Endothelial cell of umbilical vein (primary cell): ENCODE measurements at regions not wholly inside any gene's neighbourhood (a gene's known extent, or its start where the extent isn't known, plus 50 kb on each side); places are given as distances from the start of the nearest gene placed in this dataset.

Source experiments
- BruUV-seq: library from RNA; stranded (reverse); fragments of 400-500 nt; replicated peaks from 2 replicates; lab custom pipeline; 2021; lab: Mats Ljungman, UMichigan
- CTCF ChIA-PET: fragments of 300-600, 350-600 bp; sonication (Branson Sonifier 250); formaldehyde crosslinking; loops from one replicate; lab custom pipeline; 2021; ENCODE audit warnings: antibody characterized with exemption, inconsistent platforms; lab: Charles Lee
- POLR2A ChIA-PET: fragments of 300-600, 350-600 bp; sonication (Branson Sonifier 250); formaldehyde crosslinking; loops from one replicate; lab custom pipeline; 2021; ENCODE audit warnings: antibody characterized with exemption, inconsistent platforms; lab: Charles Lee
- DNase-seq: peaks from one replicate; pipeline ENCODE4 v3.0.0-alpha.2; 2011; ENCODE audit warnings: low read depth, low spot score
- FAIRE-seq: peaks from 2 replicates; lab custom pipeline; 2011; peaks lifted over from hg19 to GRCh38; lab: Jason Lieb, UNC
- H2AFZ ChIP-seq: 2 replicates; pipeline ENCODE4 v1.6.0; 2012; ENCODE audit warnings: low read depth, low read length, control low read depth, inconsistent platforms
- H3K27ac ChIP-seq: 2 replicates; pipeline ENCODE4 v1.5.1; 2011; ENCODE audit warnings: low read depth, mild to moderate bottlenecking, control low read depth, low read length, moderate library complexity; ENCODE audit not compliant: insufficient read depth
- H3K27me3 ChIP-seq, 2 experiments: 2 replicates each; pipeline versions ENCODE4 v1.6.0 to v1.6.1; 2011; ENCODE audit warnings: low read length in 2 of 2, mixed read lengths in 1 of 2; ENCODE audit not compliant: control insufficient read depth in 2 of 2, insufficient read depth in 2 of 2
- H3K36me3 ChIP-seq, 2 experiments: 2 replicates in 1 of 2; 3 replicates in 1 of 2; pipeline ENCODE4 v1.5.1; 2011; ENCODE audit warnings: low read length in 2 of 2, mild to moderate bottlenecking in 1 of 2, moderate library complexity in 1 of 2; ENCODE audit not compliant: control insufficient read depth in 2 of 2, insufficient read depth in 2 of 2; ENCODE audit errors: extremely low read depth in 1 of 2
- H3K4me1 ChIP-seq: 3 replicates; pipeline ENCODE4 v1.5.1; 2011; ENCODE audit warnings: mild to moderate bottlenecking, low read length; ENCODE audit not compliant: control insufficient read depth, insufficient read depth; ENCODE audit errors: extremely low read depth
- H3K4me2 ChIP-seq: 2 replicates; pipeline ENCODE4 v1.6.1; 2011; ENCODE audit warnings: low read length, control low read depth, mixed read lengths; ENCODE audit not compliant: insufficient read depth
- H3K4me3 ChIP-seq, 3 experiments: fragments of 200-600 bp in 1 of 3; sonication (generic), shearing (Covaris generic) in 1 of 3; replicated peaks in 1 of 3; 2 replicates each; pipeline ENCODE4 v1.5.1; 2011 to 2016; ENCODE audit warnings: control low read depth in 3 of 3, low read length in 3 of 3, mild to moderate bottlenecking in 2 of 3, inconsistent platforms in 1 of 3, low read depth in 1 of 3, moderate library complexity in 1 of 3; ENCODE audit not compliant: insufficient read depth in 1 of 3
- H3K79me2 ChIP-seq: 2 replicates; pipeline ENCODE4 v1.6.0; 2012; ENCODE audit warnings: low read length, inconsistent platforms; ENCODE audit not compliant: control insufficient read depth, insufficient read depth
- H3K9ac ChIP-seq: replicated peaks from 2 replicates; pipeline ENCODE3; 2011; ENCODE audit warnings: low read length, control low read depth; ENCODE audit not compliant: insufficient read depth; ENCODE audit errors: extremely low read depth
- H3K9me1 ChIP-seq: replicated peaks from 3 replicates; pipeline ENCODE4 v1.6.0; 2011; ENCODE audit warnings: mild to moderate bottlenecking, low read length; ENCODE audit not compliant: control insufficient read depth, insufficient read depth; ENCODE audit errors: extremely low read depth
- H3K9me3 ChIP-seq: replicated peaks from 2 replicates; pipeline ENCODE4 v1.5.1; 2012; ENCODE audit warnings: low read length, inconsistent platforms; ENCODE audit not compliant: control insufficient read depth, insufficient read depth
- H4K20me1 ChIP-seq: replicated peaks from 2 replicates; pipeline ENCODE3; 2011; ENCODE audit warnings: mild to moderate bottlenecking, low read length; ENCODE audit not compliant: control insufficient read depth, insufficient read depth; ENCODE audit errors: extremely low read depth
- CTCF ChIP-seq, 2 donors: IDR thresholded peaks; 1 replicate in 1 of 2; 2 replicates in 1 of 2; pipeline ENCODE4 v1.5.1; 2011; ENCODE audit warnings: low read length in 2 of 2, mild to moderate bottlenecking in 2 of 2, moderate library complexity in 2 of 2, control low read depth in 1 of 2, inconsistent platforms in 1 of 2, low read depth in 1 of 2; ENCODE audit not compliant: insufficient read depth in 1 of 2; ENCODE audit errors: extremely low read depth in 1 of 2
- EZH2 ChIP-seq: IDR thresholded peaks from 2 replicates; pipeline ENCODE4 v1.6.1; 2012; ENCODE audit warnings: borderline replicate concordance, low read depth, mild to moderate bottlenecking, moderate library complexity, low read length, inconsistent platforms; ENCODE audit not compliant: severe bottlenecking
- FOS ChIP-seq: IDR thresholded peaks from 2 replicates; pipeline ENCODE4 v1.6.1; 2011; ENCODE audit warnings: mild to moderate bottlenecking, low read length, moderate library complexity, borderline replicate concordance; ENCODE audit not compliant: insufficient read depth
- GATA2 ChIP-seq: IDR thresholded peaks from 2 replicates; pipeline ENCODE4 v1.7.0; 2011; ENCODE audit warnings: low read depth, mild to moderate bottlenecking, moderate library complexity, mixed read lengths, low read length; ENCODE audit not compliant: insufficient read length, insufficient read depth
- JUN ChIP-seq: IDR thresholded peaks from 2 replicates; pipeline ENCODE4 v1.6.1; 2011; ENCODE audit warnings: borderline replicate concordance, low read depth; ENCODE audit not compliant: insufficient read length, insufficient read depth
- MAX ChIP-seq: IDR thresholded peaks from 2 replicates; pipeline ENCODE4 v1.6.1; 2011; ENCODE audit not compliant: insufficient read depth, insufficient read length
- MYC ChIP-seq: IDR thresholded peaks from one replicate; pipeline ENCODE4 v1.6.1; 2011; ENCODE audit warnings: mild to moderate bottlenecking, low read depth, low read length
- POLR2A ChIP-seq: IDR thresholded peaks from 2 replicates; pipeline ENCODE4 v1.6.1; 2012; ENCODE audit warnings: low read depth, mild to moderate bottlenecking, control low read depth, low read length
- POLR2AphosphoS5 ChIP-seq: IDR thresholded peaks from 2 replicates; pipeline ENCODE4 v1.6.1; 2012; ENCODE audit warnings: low read depth, mild to moderate bottlenecking, control low read depth, low read length, moderate library complexity; ENCODE audit not compliant: insufficient read depth
- dilution Hi-C: fragments of 300-500 bp; cut with MboI; formaldehyde crosslinking; loops from one replicate; pipeline ENCODE4 v1.15.0; 2019; ENCODE audit warnings: low sequenced_read_pairs; ENCODE audit not compliant: extremely low pct_ligation_motif_present
- intact Hi-C: fragments of 100-400 bp; cut with micrococcal nuclease; formaldehyde crosslinking; loops from one replicate; pipeline ENCODE4 v1.10.0; 2022

- Histone ChIP-seq H3K9ac (no peak overlapping the region), H3K9me3 (no peaks in the 10 kb centered on the region), H3K27ac (no peak overlapping the region), H3K4me3 (no peak overlapping the region), H3K79me2 (no peaks in the 10 kb centered on the region), H3K4me2 (no peak overlapping the region), H4K20me1 (no peaks in the 10 kb centered on the region), H3K9me1 (no peaks in the 10 kb centered on the region), H3K27me3 (peaks cover 3 to 13% of the 10 kb centered on the region in 2 experiments), H3K36me3 (no peaks in the 10 kb centered on the region), H2AFZ (no peak overlapping the region), H3K4me1 (no peaks in the 10 kb centered on the region)
- no peak for FAIRE-seq
- CTCF ChIA-PET, result interaction anchor here (0.5 kb wide), 1 partner anchor 488 kb away, joined by 3 read pairs; no protein-coding TSS in a partner anchor
- intact Hi-C loops (no loop called here), dilution Hi-C loops (no loop called here)
- no TSS peak for BruUV-seq
- no peak for DNase-seq
- POLR2A ChIA-PET, result no interaction called here
- no peak for TF ChIP-seq POLR2AphosphoS5
- no peak for TF ChIP-seq POLR2A
- TF ChIP-seq FOS, result no peak
- TF ChIP-seq GATA2, result no peak
- TF ChIP-seq EZH2, result no peak
- no peak for TF ChIP-seq JUN
These were observed 314.4 kb downstream of the CYP26B1 start for GRCh38 chr2:71833272-71833671.

GRCh38 chr2:71832844-71833243 is 314.8 kb downstream of the CYP26B1 start:
- no peaks in the 10 kb centered on the region for H4K20me1 ChIP-seq
- H3K9me1 ChIP-seq, result no peaks in the 10 kb centered on the region
- H3K9ac ChIP-seq, result no peak overlapping the region
- H3K4me2 ChIP-seq, result no peak overlapping the region
- H2AFZ ChIP-seq, result no peak overlapping the region
- POLR2A ChIA-PET, result no interaction called here
- CTCF ChIA-PET, result interaction anchor here (0.5 kb wide), 1 partner anchor 488 kb away, joined by 3 read pairs; no protein-coding TSS in a partner anchor
- peaks cover 3 to 13% of the 10 kb centered on the region in 2 experiments for H3K27me3 ChIP-seq
- FAIRE-seq, result no peak
- H3K4me1 ChIP-seq, result no peaks in the 10 kb centered on the region
- H3K36me3 ChIP-seq, result no peaks in the 10 kb centered on the region
- TF ChIP-seq FOS (no peak), CTCF (IDR thresholded peaks at IDR 0.05; ENCODE audit: extremely low read depth in 1 of 2, insufficient read depth in 1 of 2, low read depth in 1 of 2, low read length in 2 of 2) (no peak), GATA2 (no peak), MAX (no peak), EZH2 (no peak), POLR2A (no peak), POLR2AphosphoS5 (no peak), JUN (no peak), MYC (no peak)
- no peaks in the 10 kb centered on the region for H3K9me3 ChIP-seq
- no peak for DNase-seq
- no peak overlapping the region for H3K4me3 ChIP-seq
- no TSS peak for BruUV-seq
- dilution Hi-C loops, result no loop called here
- no peak overlapping the region for H3K27ac ChIP-seq
- no peaks in the 10 kb centered on the region for H3K79me2 ChIP-seq
- intact Hi-C loops, result no loop called here
